ENCODE measurements at regions not wholly inside any gene's neighbourhood (a gene's known extent, or its start where the extent isn't known, plus 50 kb on each side); places are given as distances from the start of the nearest gene placed in this dataset.

DNA sequence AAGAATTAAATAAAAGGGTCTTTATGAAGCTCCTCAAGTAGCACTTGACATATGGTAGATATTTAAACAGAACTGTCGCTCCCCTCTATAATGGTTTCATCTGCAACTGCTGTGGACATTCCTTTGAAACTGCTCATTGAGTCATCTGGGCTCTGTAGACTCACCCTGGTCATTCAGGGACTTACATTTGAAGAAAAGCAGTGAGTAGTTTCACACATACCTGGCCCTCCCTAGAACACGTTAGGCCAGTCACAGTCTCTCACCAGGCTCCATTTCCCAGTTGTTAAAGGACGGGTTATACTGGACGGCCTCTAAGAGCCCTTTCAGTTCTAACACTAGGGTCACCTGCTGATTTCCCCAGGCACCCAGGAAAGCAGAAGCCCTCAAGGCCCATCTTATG, 217.0 kb downstream of the BCL11B start:
- Mint-ChIP-seq H3K27ac (no peak overlapping the region), H3K27me3 (ENCODE audit: low read depth) (no peaks in the 10 kb centered on the region), H3K4me3 (no peak overlapping the region), H3K36me3 (ENCODE audit: low read depth) (peaks cover 10% of the 10 kb centered on the region), H3K4me1 (ENCODE audit: low read depth) (peaks cover 4% of the 10 kb centered on the region), H3K9me3 (peaks cover 39% of the 10 kb centered on the region)

- H3K27ac Mint-ChIP-seq, result no peak overlapping the region
- no peak overlapping the region for H3K4me3 Mint-ChIP-seq
- H3K4me1 Mint-ChIP-seq (ENCODE audit: low read depth), result peaks cover 4% of the 10 kb centered on the region
- peaks cover 36% of the 10 kb centered on the region for H3K9me3 Mint-ChIP-seq
- no peaks in the 10 kb centered on the region for H3K27me3 Mint-ChIP-seq (ENCODE audit: low read depth)
- H3K36me3 Mint-ChIP-seq (ENCODE audit: low read depth), result peaks cover 10% of the 10 kb centered on the region
Observed at GRCh38 chr14:99055816-99056215, 216.2 kb downstream of the BCL11B start.

DNA sequence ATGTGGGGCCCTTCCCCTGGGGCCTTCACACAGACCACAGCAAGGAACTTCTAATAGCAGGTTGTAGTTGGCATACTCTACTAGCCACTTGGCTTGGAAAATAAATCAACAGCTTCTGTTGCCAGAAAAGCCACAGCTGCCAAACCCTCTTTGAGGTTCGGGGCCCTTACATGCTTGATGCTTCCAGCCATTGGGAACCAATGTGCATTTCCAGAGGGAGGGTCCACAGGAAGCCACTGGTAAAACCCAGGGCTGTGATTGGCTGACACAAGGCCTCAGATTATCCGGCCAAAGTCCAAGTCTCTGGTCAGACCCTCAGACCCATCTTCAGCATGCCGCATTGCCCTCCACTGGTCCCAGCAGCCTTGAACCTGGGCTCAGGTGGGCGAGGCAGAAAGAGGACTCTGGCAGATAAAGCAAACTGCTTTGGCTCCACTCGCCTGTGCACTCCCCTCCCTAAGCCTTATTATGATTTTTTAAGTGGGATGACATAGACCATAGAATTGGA, 214.4 kb downstream of the BCL11B start:
- H3K4me1 Mint-ChIP-seq (ENCODE audit: low read depth), result peaks cover 4% of the 10 kb centered on the region
- peaks cover 5% of the 10 kb centered on the region for H3K27me3 Mint-ChIP-seq (ENCODE audit: low read depth)
- H3K9me3 Mint-ChIP-seq, result peaks cover 20% of the 10 kb centered on the region
- H3K27ac Mint-ChIP-seq, result no peak overlapping the region
- peaks cover 3% of the 10 kb centered on the region for H3K36me3 Mint-ChIP-seq (ENCODE audit: low read depth)
- no peak overlapping the region for H3K4me3 Mint-ChIP-seq

GRCh38 chr14:99058542-99058941, 213.5 kb downstream of the BCL11B start:
- H3K9me3 Mint-ChIP-seq, result peaks cover 14% of the 10 kb centered on the region
- no peak overlapping the region for H3K4me3 Mint-ChIP-seq
- peaks cover 4% of the 10 kb centered on the region for H3K4me1 Mint-ChIP-seq (ENCODE audit: low read depth)
- H3K27ac Mint-ChIP-seq, result no peak overlapping the region
- H3K36me3 Mint-ChIP-seq (ENCODE audit: low read depth), result peaks cover 3% of the 10 kb centered on the region
- H3K27me3 Mint-ChIP-seq (ENCODE audit: low read depth), result peaks cover 5% of the 10 kb centered on the region

DNA sequence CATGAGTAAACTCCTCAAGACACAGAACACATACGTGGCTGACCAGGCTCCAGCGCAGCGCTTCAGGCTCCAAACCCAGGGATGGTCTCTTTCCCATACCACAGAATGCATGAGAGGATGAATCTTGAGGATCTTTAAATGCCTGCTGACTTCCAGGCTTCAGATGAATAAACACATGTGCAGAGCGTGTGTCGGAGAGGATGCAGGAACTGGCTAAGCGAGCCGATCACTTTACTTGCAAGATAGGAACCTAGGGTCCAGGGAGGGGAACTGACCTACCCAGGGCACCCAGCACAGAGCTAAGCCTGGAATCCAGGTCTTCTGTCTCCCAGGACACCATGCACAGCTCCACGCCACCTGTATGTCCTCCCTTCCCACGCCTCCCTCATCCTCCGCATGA, 209.8 kb downstream of the BCL11B start:
- H3K9me3 Mint-ChIP-seq, result peaks cover 1% of the 10 kb centered on the region
- H3K4me3 Mint-ChIP-seq, result no peak overlapping the region
- H3K4me1 Mint-ChIP-seq (ENCODE audit: low read depth), result no peaks in the 10 kb centered on the region
- no peak overlapping the region for H3K27ac Mint-ChIP-seq
- no peaks in the 10 kb centered on the region for H3K36me3 Mint-ChIP-seq (ENCODE audit: low read depth)
- H3K27me3 Mint-ChIP-seq (ENCODE audit: low read depth), result peaks cover 5% of the 10 kb centered on the region

DNA sequence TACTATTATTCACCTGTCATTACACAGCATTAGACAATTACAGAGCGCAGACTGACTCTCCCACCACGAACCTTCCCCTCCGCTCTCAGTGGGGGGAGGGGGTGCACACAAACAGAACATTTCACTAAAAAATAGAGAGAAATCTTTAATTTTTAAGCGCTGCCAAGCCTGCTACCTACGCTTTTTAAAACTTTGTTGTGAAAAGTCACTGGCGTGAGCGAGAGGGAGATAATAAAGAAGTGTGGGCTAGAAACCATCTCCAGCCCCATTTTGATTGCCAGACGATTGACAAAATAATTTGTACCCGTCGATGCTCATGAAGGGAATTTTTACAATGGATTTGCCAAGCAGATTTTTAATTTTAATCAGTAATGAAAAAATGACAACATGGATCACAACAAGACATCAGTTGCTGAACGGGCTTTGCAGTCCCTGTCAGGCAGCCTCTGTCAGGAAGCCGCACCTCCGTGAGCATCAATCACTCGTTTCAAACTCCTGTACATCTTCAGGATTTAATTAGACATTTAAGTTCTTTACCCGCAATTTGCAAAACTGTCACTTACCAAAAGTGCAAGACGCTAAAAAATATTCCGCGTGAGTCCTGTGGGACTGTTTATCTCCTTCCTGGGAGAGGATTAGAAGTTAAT, 209.1 kb downstream of the BCL11B start:
- Mint-ChIP-seq H3K36me3 (ENCODE audit: low read depth) (no peaks in the 10 kb centered on the region), H3K27me3 (ENCODE audit: low read depth) (peaks cover 5% of the 10 kb centered on the region), H3K4me3 (no peak overlapping the region), H3K4me1 (ENCODE audit: low read depth) (no peaks in the 10 kb centered on the region), H3K9me3 (no peaks in the 10 kb centered on the region), H3K27ac (no peak overlapping the region)

GRCh38 chr14:99063620-99064225, 208.3 kb downstream of the BCL11B start:
- Mint-ChIP-seq H3K4me1 (ENCODE audit: low read depth) (no peaks in the 10 kb centered on the region), H3K9me3 (no peaks in the 10 kb centered on the region), H3K27ac (no peak overlapping the region), H3K4me3 (no peak overlapping the region), H3K36me3 (ENCODE audit: low read depth) (no peaks in the 10 kb centered on the region), H3K27me3 (ENCODE audit: low read depth) (peaks cover 5% of the 10 kb centered on the region)

DNA sequence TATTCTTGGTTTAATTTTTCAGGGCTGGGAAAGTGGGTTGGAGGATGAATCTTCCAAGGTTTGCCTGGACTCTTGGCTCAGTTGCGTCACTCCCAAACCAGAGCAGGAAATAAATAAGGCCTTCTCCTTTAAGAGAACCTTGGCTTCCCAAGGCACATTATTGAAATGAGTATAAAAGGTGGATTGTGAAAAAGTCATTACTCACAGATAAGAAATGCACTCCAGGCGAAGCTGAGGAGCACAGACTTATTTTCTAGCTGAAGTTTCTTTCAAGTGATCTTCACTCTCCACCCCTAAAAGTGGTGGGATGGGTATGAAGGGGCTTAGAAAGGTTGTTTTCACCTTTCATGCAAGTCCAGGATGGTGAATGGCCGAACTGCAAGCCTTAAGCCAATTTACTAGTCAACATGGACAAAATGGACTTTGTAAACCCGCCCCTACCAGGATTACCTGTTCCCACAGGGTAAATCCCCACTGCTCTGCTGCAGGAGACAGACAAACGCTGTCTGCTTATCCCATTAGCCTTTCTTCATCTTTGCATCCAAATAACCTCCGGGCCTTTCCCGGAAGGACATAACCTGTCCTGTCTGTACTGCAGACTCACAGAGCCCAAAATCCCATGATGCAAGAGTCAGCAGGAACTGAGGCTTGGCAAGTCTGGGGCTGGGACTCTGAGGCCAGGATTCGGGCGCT, 207.6 kb downstream of the BCL11B start:
- Mint-ChIP-seq H3K36me3 (ENCODE audit: low read depth) (no peaks in the 10 kb centered on the region), H3K9me3 (no peaks in the 10 kb centered on the region), H3K4me3 (no peak overlapping the region), H3K27me3 (ENCODE audit: low read depth) (peaks cover 5% of the 10 kb centered on the region), H3K4me1 (ENCODE audit: low read depth) (no peaks in the 10 kb centered on the region), H3K27ac (no peak overlapping the region)

DNA sequence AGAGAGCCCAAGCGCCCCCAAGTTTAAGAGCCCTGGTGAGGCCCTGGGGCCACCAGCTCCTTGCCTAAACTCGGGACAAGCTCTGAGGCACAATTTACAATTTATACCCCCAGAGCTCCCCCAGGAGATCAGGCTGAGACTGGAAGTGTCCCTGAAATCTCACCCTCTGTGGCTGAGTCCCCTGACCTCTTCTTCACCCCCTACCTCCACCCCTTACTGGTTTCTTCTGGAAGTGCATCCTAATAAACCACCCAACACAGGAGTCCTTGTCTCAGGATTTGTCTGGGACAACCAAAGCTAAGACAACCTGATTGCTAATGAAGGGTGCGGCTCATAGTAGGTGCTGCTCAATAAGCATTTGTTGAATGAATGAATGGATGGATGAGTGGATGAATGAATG, 206.4 kb downstream of the BCL11B start:
- Mint-ChIP-seq H3K36me3 (ENCODE audit: low read depth) (no peaks in the 10 kb centered on the region), H3K4me3 (no peak overlapping the region), H3K27ac (no peak overlapping the region), H3K4me1 (ENCODE audit: low read depth) (no peaks in the 10 kb centered on the region), H3K9me3 (peaks cover 3% of the 10 kb centered on the region), H3K27me3 (ENCODE audit: low read depth) (peaks cover 5% of the 10 kb centered on the region)

GRCh38 chr14:99066378-99066777, 205.6 kb downstream of the BCL11B start:
- Mint-ChIP-seq H3K27me3 (ENCODE audit: low read depth) (peaks cover 5% of the 10 kb centered on the region), H3K36me3 (ENCODE audit: low read depth) (no peaks in the 10 kb centered on the region), H3K9me3 (peaks cover 10% of the 10 kb centered on the region), H3K4me3 (no peak overlapping the region), H3K27ac (no peak overlapping the region), H3K4me1 (ENCODE audit: low read depth) (no peaks in the 10 kb centered on the region)

DNA sequence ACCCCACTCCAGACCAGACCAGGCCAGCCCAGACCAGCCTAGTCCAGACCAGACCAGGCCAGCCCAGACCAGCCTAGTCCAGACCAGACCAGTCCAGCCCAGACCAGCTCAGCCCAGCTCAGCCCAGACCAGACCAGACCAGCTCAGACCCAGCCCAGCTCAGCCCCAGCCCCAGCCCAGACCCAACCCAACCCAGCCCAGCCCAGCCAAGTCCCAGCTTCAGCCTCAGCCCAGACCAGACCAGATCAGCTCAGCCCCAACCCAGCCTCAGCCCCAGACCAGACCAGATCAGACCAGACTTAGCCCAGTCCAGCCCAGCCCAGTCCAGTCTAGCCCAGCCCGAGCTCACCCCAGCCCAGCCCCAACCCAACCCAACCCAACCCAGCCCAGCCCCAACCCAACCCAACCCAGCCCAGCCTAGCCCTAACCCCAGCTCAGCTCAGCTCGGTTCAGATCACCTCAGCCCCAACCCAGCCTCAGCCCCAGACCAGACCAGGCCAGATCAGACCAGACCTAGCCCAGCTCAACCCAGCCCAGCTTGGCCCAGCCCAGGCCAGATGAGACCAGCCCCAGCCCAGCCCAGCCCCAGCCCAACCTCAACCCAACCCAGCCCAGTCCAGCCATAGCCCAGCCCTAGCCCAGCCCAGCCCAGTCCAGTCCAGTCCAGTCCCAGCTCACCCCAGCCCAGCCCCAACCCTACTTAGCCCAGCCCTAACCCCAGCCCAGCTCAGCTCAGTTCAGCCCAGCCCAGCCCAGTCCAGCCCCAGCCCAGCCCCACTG, 204.7 kb downstream of the BCL11B start:
- Mint-ChIP-seq H3K4me3 (no peak overlapping the region), H3K27me3 (ENCODE audit: low read depth) (no peaks in the 10 kb centered on the region), H3K36me3 (ENCODE audit: low read depth) (no peaks in the 10 kb centered on the region), H3K9me3 (peaks cover 10% of the 10 kb centered on the region), H3K4me1 (ENCODE audit: low read depth) (no peaks in the 10 kb centered on the region), H3K27ac (no peak overlapping the region)

DNA sequence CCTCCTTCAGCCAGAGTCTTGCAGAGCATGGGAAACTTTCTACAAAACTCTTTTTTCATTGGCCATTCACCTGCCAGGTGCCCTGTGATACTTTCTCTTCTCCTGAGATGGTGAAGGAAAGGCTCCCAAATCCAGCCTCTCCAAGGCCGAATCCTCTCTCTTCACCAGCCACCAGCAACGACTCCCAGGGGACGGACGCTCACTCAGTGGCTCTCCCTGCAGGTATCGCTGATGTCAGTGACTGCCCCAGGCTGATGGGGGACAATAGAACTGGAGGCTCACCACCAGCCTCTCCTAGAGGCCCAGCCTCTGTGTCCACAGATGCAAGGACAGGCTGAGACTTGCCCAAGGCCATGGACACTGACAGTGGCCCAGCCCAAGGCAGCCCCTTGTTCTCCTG, 204.1 kb downstream of the BCL11B start:
- Mint-ChIP-seq H3K27ac (no peak overlapping the region), H3K4me3 (no peak overlapping the region), H3K36me3 (ENCODE audit: low read depth) (no peaks in the 10 kb centered on the region)

GRCh38 chr14:99069946-99070345, 202.1 kb downstream of the BCL11B start:
- Mint-ChIP-seq H3K27me3 (ENCODE audit: low read depth) (no peaks in the 10 kb centered on the region), H3K9me3 (peaks cover 10% of the 10 kb centered on the region), H3K27ac (no peak overlapping the region)

More for the DNA sequence above, 204.1 kb downstream of the BCL11B start:
- H3K27me3 Mint-ChIP-seq (ENCODE audit: low read depth), result no peaks in the 10 kb centered on the region
- H3K9me3 Mint-ChIP-seq, result peaks cover 10% of the 10 kb centered on the region
- H3K4me1 Mint-ChIP-seq (ENCODE audit: low read depth), result no peaks in the 10 kb centered on the region

GRCh38 chr14:99072433-99072832, 199.6 kb downstream of the BCL11B start:
- Mint-ChIP-seq H3K27me3 (ENCODE audit: low read depth) (no peaks in the 10 kb centered on the region), H3K36me3 (ENCODE audit: low read depth) (no peaks in the 10 kb centered on the region), H3K4me3 (no peak overlapping the region), H3K27ac (no peak overlapping the region), H3K9me3 (peaks cover 10% of the 10 kb centered on the region), H3K4me1 (ENCODE audit: low read depth) (peaks cover 12% of the 10 kb centered on the region)

More at GRCh38 chr14:99069946-99070345, 202.1 kb downstream of the BCL11B start:
- Mint-ChIP-seq H3K36me3 (ENCODE audit: low read depth) (no peaks in the 10 kb centered on the region), H3K4me3 (no peak overlapping the region), H3K4me1 (ENCODE audit: low read depth) (no peaks in the 10 kb centered on the region)

All from T-helper 1 cell treated with Interleukin-12 subunit alpha and Interleukin-12 subunit beta and Interleukin-4 antibody, amounts not matched to agents 30 μg/mL and 1 μg/mL, for 36 hours (primary cell).